A549 (cell line): ENCODE measurements at regions not wholly inside any gene's neighbourhood (a gene's known extent, or its start where the extent isn't known, plus 50 kb on each side); places are given as distances from the start of the nearest gene placed in this dataset.

Experiments
- ATAC-seq, 2 experiments: fragments of 200-7000 bp in 1 of 2; fragments of >200 bp in 1 of 2; cut with Nextera tagmentation in 1 of 2; cut with Tn5 transposase in 1 of 2; 3 replicates each; pipeline versions ENCODE4 v1.8.0 to v1.9.1; 2018 to 2020; ENCODE audit warnings: mild to moderate bottlenecking in 1 of 2, moderate library complexity in 1 of 2
- CTCF ChIA-PET: fragments of 300-600 bp; sonication (Branson Sonifier 250); formaldehyde crosslinking; extraction: SDS; loops from one replicate; lab custom pipeline; 2021; ENCODE audit warnings: antibody characterized with exemption, inconsistent platforms; lab: Yijun Ruan, JAX
- POLR2A ChIA-PET: fragments of 350-600 bp; formaldehyde crosslinking; extraction: SDS; loops from one replicate; lab custom pipeline; 2021; ENCODE audit warnings: antibody characterized with exemption, inconsistent platforms; lab: Yijun Ruan, JAX
- DNase-seq, 2 experiments: peaks; one replicate each; pipeline versions ENCODE4 v3.0.0 to v3.0.0-alpha.2; 2011 to 2016; ENCODE audit warnings: low read depth in 1 of 2, low spot score in 1 of 2
- FAIRE-seq: peaks from 2 replicates; lab custom pipeline; 2011; peaks lifted over from hg19 to GRCh38; lab: Jason Lieb, UNC
- H3K27ac ChIP-seq, 2 experiments: fragments of >200 bp; sonication (Bioruptor Twin); formaldehyde crosslinking; 3 replicates each; pipeline ENCODE4 v1.5.1; 2016 to 2017
- H3K4me1 ChIP-seq: fragments of >200 bp; sonication (Bioruptor Twin); formaldehyde crosslinking; 3 replicates; pipeline ENCODE4 v1.6.1; 2016
- H3K4me2 ChIP-seq: fragments of >200 bp; sonication (Bioruptor Twin); formaldehyde crosslinking; 3 replicates; pipeline ENCODE4 v1.6.1; 2016
- H3K4me3 ChIP-seq: fragments of >200 bp; sonication (Bioruptor Twin); formaldehyde crosslinking; 3 replicates; pipeline ENCODE4 v1.5.1; 2016
- H3K9me3 ChIP-seq: fragments of >200 bp; sonication (Bioruptor Twin); formaldehyde crosslinking; 3 replicates; pipeline ENCODE4 v1.6.1; 2016
- BHLHE40 ChIP-seq: IDR thresholded peaks from 2 replicates; pipeline ENCODE4 v1.6.1; 2012; ENCODE audit warnings: low read depth, low read length, inconsistent platforms
- CEBPB ChIP-seq, 2 experiments: fragments of >200 bp in 1 of 2; sonication (Bioruptor Twin) in 1 of 2; formaldehyde crosslinking in 1 of 2; IDR thresholded peaks; 2 replicates each; pipeline ENCODE4 v1.6.1; 2012 to 2016
- EP300 ChIP-seq, 2 experiments: fragments of >200 bp; sonication (Bioruptor Twin); formaldehyde crosslinking; IDR thresholded peaks; 2 replicates in 1 of 2; 3 replicates in 1 of 2; pipeline ENCODE4 v1.6.1; 2016 to 2017
- ESRRA ChIP-seq: fragments of 150-350 bp; IDR thresholded peaks from 2 replicates; pipeline ENCODE4 v1.6.1; 2014; ENCODE audit warnings: mild to moderate bottlenecking, low read length, borderline replicate concordance
- HOXB5 ChIP-seq: fragments of 250-450 bp; sonication (Bioruptor Pico); IDR thresholded peaks from 2 replicates; pipeline ENCODE4 v1.5.0; 2020; ENCODE audit warnings: mild to moderate bottlenecking, moderate library complexity
- KDM1A ChIP-seq: fragments of 200-600 bp; sonication (generic); IDR thresholded peaks from 2 replicates; pipeline ENCODE4 v1.6.1; 2016; ENCODE audit warnings: low read depth, mild to moderate bottlenecking
- NR3C1 ChIP-seq: fragments of >200 bp; sonication (Bioruptor Twin); formaldehyde crosslinking; IDR thresholded peaks from 3 replicates; pipeline ENCODE4 v1.6.1; 2017
- RAD21 ChIP-seq, 2 experiments: fragments of >200 bp in 1 of 2; sonication (Bioruptor Twin) in 1 of 2; formaldehyde crosslinking in 1 of 2; IDR thresholded peaks in 1 of 2; conservative IDR thresholded peaks in 1 of 2; 2 replicates in 1 of 2; 3 replicates in 1 of 2; pipeline ENCODE4 v1.6.1; 2012 to 2018; ENCODE audit warnings: inconsistent platforms in 1 of 2
- RARB ChIP-seq: fragments of 250-450 bp; sonication (Bioruptor Pico); IDR thresholded peaks from 2 replicates; pipeline ENCODE4 v1.8.0; 2021; ENCODE audit warnings: mild to moderate bottlenecking, moderate library complexity
- RCOR1 ChIP-seq: fragments of 150-350 bp; IDR thresholded peaks from 2 replicates; pipeline ENCODE4 v1.6.1; 2014; ENCODE audit warnings: antibody characterized with exemption, low read length, low read depth
- SMC3 ChIP-seq: fragments of >200 bp; sonication (Bioruptor Twin); formaldehyde crosslinking; IDR thresholded peaks from 3 replicates; pipeline ENCODE4 v1.6.1; 2018; ENCODE audit warnings: inconsistent platforms
- ZFP36 ChIP-seq: fragments of 450-650 bp; IDR thresholded peaks from 2 replicates; pipeline ENCODE4 v1.6.1; 2014; ENCODE audit warnings: borderline replicate concordance; ENCODE audit not compliant: partially characterized antibody
- ZSCAN20 ChIP-seq: fragments of 250-450 bp; sonication (Bioruptor Pico); IDR thresholded peaks from 2 replicates; pipeline ENCODE4 v1.8.0; 2022; ENCODE audit warnings: mild to moderate bottlenecking, moderate library complexity
- WGBS: methylation state at CpG from one replicate; pipeline ENCODE4 v1.1.6; 2017; ENCODE audit errors: missing lambda C conversion rate; 5-methylcytosine and 5-hydroxymethylcytosine counted together
- TF ChIP-seq, protein P1 (sequence below): fragments of 250-450 bp; sonication (Bioruptor Pico); IDR thresholded peaks from 2 replicates; pipeline ENCODE4 v1.5.0; 2021; ENCODE audit warnings: mild to moderate bottlenecking, moderate library complexity, borderline replicate concordance
- TF ChIP-seq, protein P2 (sequence below): fragments of 250-450 bp; sonication (Bioruptor Pico); IDR thresholded peaks from 2 replicates; pipeline ENCODE4 v1.5.0; 2020; ENCODE audit warnings: low read depth, mild to moderate bottlenecking, moderate library complexity
- TF ChIP-seq, protein P3 (sequence below): IDR thresholded peaks from 2 replicates; pipeline ENCODE4 v1.6.1; 2012; ENCODE audit warnings: low read depth, borderline replicate concordance
- TF ChIP-seq, protein P4 (sequence below): fragments of 150-350 bp; IDR thresholded peaks from 2 replicates; pipeline ENCODE4 v1.6.1; 2014; ENCODE audit warnings: low read depth, mild to moderate bottlenecking, low read length
- TF ChIP-seq, protein P5 (sequence below): fragments of >200 bp; sonication (Bioruptor Twin); formaldehyde crosslinking; IDR thresholded peaks from 3 replicates; pipeline ENCODE4 v1.5.1; 2016
- TF ChIP-seq, protein P6 (sequence below): fragments of >200 bp; sonication (Bioruptor Twin); formaldehyde crosslinking; IDR thresholded peaks from 3 replicates; pipeline ENCODE4 v1.6.1; 2016

DNA sequence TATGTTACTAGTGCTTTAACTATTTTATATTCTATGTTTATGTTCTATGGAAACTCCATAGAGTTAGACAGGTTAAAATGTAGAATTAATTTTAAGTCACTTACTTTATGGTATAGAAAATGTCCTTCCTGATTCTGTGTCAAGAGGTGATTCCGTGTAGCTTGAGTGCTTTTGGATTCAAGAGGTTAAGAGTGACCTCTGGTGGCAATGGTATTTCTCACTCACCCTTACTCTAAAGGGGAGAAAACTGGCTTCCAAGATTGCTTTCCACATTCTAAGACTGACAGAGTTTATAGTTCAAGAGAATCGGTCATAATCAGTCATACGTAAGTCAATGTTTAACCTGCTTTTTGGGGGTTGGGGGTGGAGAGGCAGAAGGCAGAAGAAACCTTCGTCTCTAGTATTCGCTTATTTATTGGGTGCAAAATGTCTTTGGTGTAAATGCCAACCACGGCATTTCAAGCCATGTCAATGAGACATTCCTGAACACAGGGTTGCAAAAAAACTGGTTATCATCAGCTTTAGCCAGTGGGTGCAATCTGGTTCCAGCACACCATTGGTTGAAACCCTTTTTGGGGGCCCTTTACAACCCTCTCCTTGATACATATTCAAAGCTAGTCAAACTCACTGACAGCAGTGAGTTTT lies 92.0 kb upstream of the VGLL3 start:
- Histone ChIP-seq H3K4me3 (no peak overlapping the region), H3K4me2 (peak overlapping the region; percentile 41; the same call in 2 of the 3 replicates), H3K9me3 (no peaks in the 10 kb centered on the region), H3K4me1 (no peaks in the 10 kb centered on the region; the same call in 2 of the 3 replicates), H3K27ac (0 out of 6 replicates have a peak overlapping the region, but pooled peaks of 1 of the 2 experiments have one; percentile 5)
- POLR2A ChIA-PET: no interaction called here
- CTCF ChIA-PET: interaction anchor here (0.6 to 4.9 kb wide), 59 partner anchors 8 to 928 kb away, joined by 3 to 54 read pairs (median 4); partner anchors contain the start of genes CHMP2B and VGLL3
- WGBS: 19% methylated on average over 6 of the region's 6 CpGs
- TF ChIP-seq ZSCAN20 (CRISPR knock-in tag) (no peak), KDM1A (no peak), ZFP36 (no peak), SMC3 (peak; percentile 96), RARB (CRISPR knock-in tag) (no peak), ESRRA (no peak), RAD21 (conservative IDR thresholded peaks at IDR 0.05 in 1 of 2, IDR thresholded peaks at IDR 0.05 in 1 of 2) (peak; percentile 91 to 95), HOXB5 (no peak), NR3C1 (no peak), EP300 (IDR thresholded peaks at IDR 0.05) (no peak), BHLHE40 (no peak), RCOR1 (no peak)
- TF ChIP-seq, protein P1, sequence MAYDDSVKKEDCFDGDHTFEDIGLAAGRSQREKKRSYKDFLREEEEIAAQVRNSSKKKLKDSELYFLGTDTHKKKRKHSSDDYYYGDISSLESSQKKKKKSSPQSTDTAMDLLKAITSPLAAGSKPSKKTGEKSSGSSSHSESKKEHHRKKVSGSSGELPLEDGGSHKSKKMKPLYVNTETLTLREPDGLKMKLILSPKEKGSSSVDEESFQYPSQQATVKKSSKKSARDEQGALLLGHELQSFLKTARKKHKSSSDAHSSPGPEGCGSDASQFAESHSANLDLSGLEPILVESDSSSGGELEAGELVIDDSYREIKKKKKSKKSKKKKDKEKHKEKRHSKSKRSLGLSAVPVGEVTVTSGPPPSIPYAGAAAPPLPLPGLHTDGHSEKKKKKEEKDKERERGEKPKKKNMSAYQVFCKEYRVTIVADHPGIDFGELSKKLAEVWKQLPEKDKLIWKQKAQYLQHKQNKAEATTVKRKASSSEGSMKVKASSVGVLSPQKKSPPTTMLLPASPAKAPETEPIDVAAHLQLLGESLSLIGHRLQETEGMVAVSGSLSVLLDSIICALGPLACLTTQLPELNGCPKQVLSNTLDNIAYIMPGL (CRISPR knock-in tag): no peak
- TF ChIP-seq, protein P2, sequence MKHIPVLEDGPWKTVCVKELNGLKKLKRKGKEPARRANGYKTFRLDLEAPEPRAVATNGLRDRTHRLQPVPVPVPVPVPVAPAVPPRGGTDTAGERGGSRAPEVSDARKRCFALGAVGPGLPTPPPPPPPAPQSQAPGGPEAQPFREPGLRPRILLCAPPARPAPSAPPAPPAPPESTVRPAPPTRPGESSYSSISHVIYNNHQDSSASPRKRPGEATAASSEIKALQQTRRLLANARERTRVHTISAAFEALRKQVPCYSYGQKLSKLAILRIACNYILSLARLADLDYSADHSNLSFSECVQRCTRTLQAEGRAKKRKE (CRISPR knock-in tag): no peak
- TF ChIP-seq, protein P3, sequence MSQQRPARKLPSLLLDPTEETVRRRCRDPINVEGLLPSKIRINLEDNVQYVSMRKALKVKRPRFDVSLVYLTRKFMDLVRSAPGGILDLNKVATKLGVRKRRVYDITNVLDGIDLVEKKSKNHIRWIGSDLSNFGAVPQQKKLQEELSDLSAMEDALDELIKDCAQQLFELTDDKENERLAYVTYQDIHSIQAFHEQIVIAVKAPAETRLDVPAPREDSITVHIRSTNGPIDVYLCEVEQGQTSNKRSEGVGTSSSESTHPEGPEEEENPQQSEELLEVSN: no peak
- TF ChIP-seq, protein P4, sequence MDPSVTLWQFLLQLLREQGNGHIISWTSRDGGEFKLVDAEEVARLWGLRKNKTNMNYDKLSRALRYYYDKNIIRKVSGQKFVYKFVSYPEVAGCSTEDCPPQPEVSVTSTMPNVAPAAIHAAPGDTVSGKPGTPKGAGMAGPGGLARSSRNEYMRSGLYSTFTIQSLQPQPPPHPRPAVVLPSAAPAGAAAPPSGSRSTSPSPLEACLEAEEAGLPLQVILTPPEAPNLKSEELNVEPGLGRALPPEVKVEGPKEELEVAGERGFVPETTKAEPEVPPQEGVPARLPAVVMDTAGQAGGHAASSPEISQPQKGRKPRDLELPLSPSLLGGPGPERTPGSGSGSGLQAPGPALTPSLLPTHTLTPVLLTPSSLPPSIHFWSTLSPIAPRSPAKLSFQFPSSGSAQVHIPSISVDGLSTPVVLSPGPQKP: no peak
- TF ChIP-seq, protein P5, sequence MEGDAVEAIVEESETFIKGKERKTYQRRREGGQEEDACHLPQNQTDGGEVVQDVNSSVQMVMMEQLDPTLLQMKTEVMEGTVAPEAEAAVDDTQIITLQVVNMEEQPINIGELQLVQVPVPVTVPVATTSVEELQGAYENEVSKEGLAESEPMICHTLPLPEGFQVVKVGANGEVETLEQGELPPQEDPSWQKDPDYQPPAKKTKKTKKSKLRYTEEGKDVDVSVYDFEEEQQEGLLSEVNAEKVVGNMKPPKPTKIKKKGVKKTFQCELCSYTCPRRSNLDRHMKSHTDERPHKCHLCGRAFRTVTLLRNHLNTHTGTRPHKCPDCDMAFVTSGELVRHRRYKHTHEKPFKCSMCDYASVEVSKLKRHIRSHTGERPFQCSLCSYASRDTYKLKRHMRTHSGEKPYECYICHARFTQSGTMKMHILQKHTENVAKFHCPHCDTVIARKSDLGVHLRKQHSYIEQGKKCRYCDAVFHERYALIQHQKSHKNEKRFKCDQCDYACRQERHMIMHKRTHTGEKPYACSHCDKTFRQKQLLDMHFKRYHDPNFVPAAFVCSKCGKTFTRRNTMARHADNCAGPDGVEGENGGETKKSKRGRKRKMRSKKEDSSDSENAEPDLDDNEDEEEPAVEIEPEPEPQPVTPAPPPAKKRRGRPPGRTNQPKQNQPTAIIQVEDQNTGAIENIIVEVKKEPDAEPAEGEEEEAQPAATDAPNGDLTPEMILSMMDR: peak; percentile 84
- TF ChIP-seq, protein P6, sequence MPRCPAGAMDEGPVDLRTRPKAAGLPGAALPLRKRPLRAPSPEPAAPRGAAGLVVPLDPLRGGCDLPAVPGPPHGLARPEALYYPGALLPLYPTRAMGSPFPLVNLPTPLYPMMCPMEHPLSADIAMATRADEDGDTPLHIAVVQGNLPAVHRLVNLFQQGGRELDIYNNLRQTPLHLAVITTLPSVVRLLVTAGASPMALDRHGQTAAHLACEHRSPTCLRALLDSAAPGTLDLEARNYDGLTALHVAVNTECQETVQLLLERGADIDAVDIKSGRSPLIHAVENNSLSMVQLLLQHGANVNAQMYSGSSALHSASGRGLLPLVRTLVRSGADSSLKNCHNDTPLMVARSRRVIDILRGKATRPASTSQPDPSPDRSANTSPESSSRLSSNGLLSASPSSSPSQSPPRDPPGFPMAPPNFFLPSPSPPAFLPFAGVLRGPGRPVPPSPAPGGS: no peak
- FAIRE-seq (peak; percentile 96), DNase-seq (peak; percentile 51 to 81), ATAC-seq (peak; percentile 94 to 99)

DNA sequence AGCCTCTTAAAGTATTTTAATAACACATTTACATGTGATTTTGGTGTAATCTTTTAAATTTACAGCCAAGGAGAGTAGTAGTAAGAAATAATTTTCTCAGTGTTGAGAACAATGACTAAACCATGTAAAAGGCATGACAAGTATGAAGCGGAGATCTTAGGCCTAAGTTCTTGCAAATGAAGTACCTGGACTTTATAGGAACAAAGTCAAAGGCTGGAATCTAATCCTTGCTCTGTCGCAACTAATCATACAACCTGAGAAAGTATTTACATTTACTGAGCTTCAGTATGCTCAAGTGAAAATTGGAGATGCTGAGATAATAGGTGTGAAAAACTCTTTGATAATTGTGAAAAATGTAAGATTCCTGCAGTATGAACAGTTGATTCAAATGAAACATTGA lies 86.4 kb upstream of the VGLL3 start:
- WGBS: 73% methylated on average over 2 of the region's 2 CpGs

More for the DNA sequence above, 86.4 kb upstream of the VGLL3 start:
- ATAC-seq: no peak
- no peak for FAIRE-seq
- Histone ChIP-seq H3K4me3 (no peak overlapping the region), H3K4me2 (peak overlapping the region; percentile 71), H3K27ac (no peak overlapping the region)
- TF ChIP-seq CEBPB (IDR thresholded peaks at IDR 0.05) (0 out of 4 replicates have a peak, but pooled peaks of 1 of the 2 experiments have one; percentile 44), ZFP36 (no peak)
- TF ChIP-seq, all 56 proteins: peak for 1
- POLR2A ChIA-PET: no interaction called here
- H3K4me1 ChIP-seq: peaks cover 13% of the 10 kb centered on the region
- DNase-seq: no peak
- no peaks in the 10 kb centered on the region for H3K9me3 ChIP-seq
- CTCF ChIA-PET: interaction anchor here (1.0 to 1.9 kb wide), 3 partner anchors 11 to 291 kb away, joined by 3 to 5 read pairs (median 3); no protein-coding TSS in a partner anchor
